ENCODE measurements at regions not wholly inside any gene's neighbourhood (a gene's known extent, or its start where the extent isn't known, plus 50 kb on each side); places are given as distances from the start of the nearest gene placed in this dataset.

DNA sequence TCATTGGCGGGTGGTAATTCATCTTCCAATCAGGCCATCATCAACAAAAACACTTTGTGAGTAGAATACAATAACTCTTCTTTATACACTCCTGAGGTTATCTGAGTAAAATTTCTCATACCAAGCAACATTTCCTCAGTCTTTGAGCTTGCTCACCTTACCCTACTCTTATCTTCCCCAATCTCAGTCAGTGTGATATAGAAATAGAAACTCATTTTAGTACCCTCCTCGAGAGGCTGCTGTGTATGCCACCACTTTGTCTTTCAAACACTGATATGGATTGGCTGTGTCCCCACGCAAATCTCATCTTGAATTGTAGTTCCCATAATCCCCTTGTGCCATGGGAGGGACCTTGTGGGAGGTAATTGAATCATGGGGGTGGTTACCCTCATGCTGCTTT is 209.7 kb downstream of the RBM26 start:
- CTCF ChIA-PET, result no interaction called here
- TF ChIP-seq IRF2 (CRISPR knock-in tag; IDR thresholded peaks at IDR 0.05; ENCODE audit: borderline replicate concordance, low read depth) (no peak), RELA (CRISPR knock-in tag; IDR thresholded peaks at IDR 0.05; ENCODE audit: borderline replicate concordance) (no peak), MXD4 (CRISPR knock-in tag; IDR thresholded peaks at IDR 0.05; ENCODE audit: borderline replicate concordance) (no peak), ESRRA (CRISPR knock-in tag; IDR thresholded peaks at IDR 0.05; ENCODE audit: borderline replicate concordance) (no peak)
- TF ChIP-seq, protein P1, sequence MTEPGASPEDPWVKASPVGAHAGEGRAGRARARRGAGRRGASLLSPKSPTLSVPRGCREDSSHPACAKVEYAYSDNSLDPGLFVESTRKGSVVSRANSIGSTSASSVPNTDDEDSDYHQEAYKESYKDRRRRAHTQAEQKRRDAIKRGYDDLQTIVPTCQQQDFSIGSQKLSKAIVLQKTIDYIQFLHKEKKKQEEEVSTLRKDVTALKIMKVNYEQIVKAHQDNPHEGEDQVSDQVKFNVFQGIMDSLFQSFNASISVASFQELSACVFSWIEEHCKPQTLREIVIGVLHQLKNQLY (CRISPR knock-in tag; IDR thresholded peaks at IDR 0.05), result no peak
- TF ChIP-seq, protein P2, sequence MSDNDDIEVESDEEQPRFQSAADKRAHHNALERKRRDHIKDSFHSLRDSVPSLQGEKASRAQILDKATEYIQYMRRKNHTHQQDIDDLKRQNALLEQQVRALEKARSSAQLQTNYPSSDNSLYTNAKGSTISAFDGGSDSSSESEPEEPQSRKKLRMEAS (CRISPR knock-in tag; IDR thresholded peaks at IDR 0.05), result no peak
- H3K27ac Mint-ChIP-seq, result no peak overlapping the region

DNA sequence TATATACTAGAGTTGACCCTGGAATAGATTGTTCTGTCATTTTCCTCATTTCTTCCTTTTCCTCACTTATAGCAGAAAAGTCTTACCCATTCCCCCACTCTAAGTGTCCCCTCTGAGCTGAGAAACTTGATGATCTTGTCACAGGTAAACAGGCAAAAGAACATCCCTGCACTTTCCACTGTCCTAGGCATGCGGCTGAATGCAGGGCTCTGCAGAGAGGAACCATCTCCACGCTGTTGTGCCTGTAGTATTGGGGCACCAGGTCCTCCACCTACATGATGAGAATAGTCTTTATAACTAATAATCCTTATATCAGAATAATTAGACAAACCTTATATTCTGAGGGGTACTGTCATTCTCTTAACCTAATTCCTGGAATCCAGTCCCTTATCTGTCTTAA is 211.3 kb downstream of the RBM26 start:
- Mint-ChIP-seq H3K27ac (no peak overlapping the region), H3K27me3 (ENCODE audit: low read depth) (no peaks in the 10 kb centered on the region), H3K36me3 (no peaks in the 10 kb centered on the region), H3K4me1 (peaks cover 26% of the 10 kb centered on the region), H3K4me3 (no peak overlapping the region), H3K9me3 (no peaks in the 10 kb centered on the region)
- no peak for ATAC-seq
- no peak for DNase-seq (ENCODE audit: low spot score)
- no peak for TF ChIP-seq ZNF121 (CRISPR knock-in tag; IDR thresholded peaks at IDR 0.05)
- no peak for TF ChIP-seq ETV6 (CRISPR knock-in tag; IDR thresholded peaks at IDR 0.05)
- TF ChIP-seq MYBL2 (CRISPR knock-in tag; IDR thresholded peaks at IDR 0.05), result no peak
- TF ChIP-seq PRRX2 (CRISPR knock-in tag; IDR thresholded peaks at IDR 0.05), result no peak
- no peak for TF ChIP-seq HMGA2 (CRISPR knock-in tag; IDR thresholded peaks at IDR 0.05)
- no peak for TF ChIP-seq GRHL2 (CRISPR knock-in tag; IDR thresholded peaks at IDR 0.05; ENCODE audit: insufficient replicate concordance, severe bottlenecking)
- TF ChIP-seq EMX1 (CRISPR knock-in tag; IDR thresholded peaks at IDR 0.05), result no peak
- TF ChIP-seq SMAD4 (CRISPR knock-in tag; IDR thresholded peaks at IDR 0.05), result no peak
- ChIA-PET CTCF (no interaction called here), POLR2A (no interaction called here)

More for the DNA sequence above, 209.7 kb downstream of the RBM26 start:
- H3K27me3 Mint-ChIP-seq (ENCODE audit: low read depth), result no peaks in the 10 kb centered on the region
- DNase-seq (ENCODE audit: low spot score) (no peak), ATAC-seq (no peak)
- H3K9me3 Mint-ChIP-seq, result peaks cover 14% of the 10 kb centered on the region
- H3K4me3 Mint-ChIP-seq, result no peak overlapping the region
- POLR2A ChIA-PET, result no interaction called here
- no peaks in the 10 kb centered on the region for H3K36me3 Mint-ChIP-seq
- peaks cover 19% of the 10 kb centered on the region for H3K4me1 Mint-ChIP-seq

DNA sequence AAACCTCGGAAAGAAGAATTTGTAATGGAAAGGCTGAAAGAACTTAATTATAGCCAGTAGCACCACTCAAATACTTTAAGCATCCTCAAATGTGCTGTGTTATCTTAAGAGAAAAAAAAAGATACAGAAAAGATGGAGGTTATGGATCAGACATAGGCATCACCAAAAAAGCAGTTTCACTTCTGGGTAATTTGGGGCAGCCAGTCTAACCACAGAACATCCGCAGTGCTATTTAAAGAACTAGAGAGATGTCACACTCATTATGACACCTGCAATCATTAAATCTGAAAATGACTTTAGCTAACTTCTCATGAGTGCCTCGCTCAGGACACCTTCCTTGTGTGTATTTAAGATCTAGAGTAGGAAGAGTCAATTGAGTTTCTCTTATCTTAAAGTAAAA is 211.8 kb downstream of the RBM26 start:
- peaks cover 26% of the 10 kb centered on the region for H3K4me1 Mint-ChIP-seq
- ATAC-seq, result no peak
- no peak for TF ChIP-seq OVOL2 (CRISPR knock-in tag; IDR thresholded peaks at IDR 0.05; ENCODE audit: borderline replicate concordance)
- no peak overlapping the region for H3K27ac Mint-ChIP-seq
- H3K4me3 Mint-ChIP-seq, result no peak overlapping the region
- ChIA-PET POLR2A (no interaction called here), CTCF (no interaction called here)
- no peaks in the 10 kb centered on the region for H3K27me3 Mint-ChIP-seq (ENCODE audit: low read depth)
- DNase-seq (ENCODE audit: low spot score), result no peak
- H3K9me3 Mint-ChIP-seq, result no peaks in the 10 kb centered on the region
- no peaks in the 10 kb centered on the region for H3K36me3 Mint-ChIP-seq

DNA sequence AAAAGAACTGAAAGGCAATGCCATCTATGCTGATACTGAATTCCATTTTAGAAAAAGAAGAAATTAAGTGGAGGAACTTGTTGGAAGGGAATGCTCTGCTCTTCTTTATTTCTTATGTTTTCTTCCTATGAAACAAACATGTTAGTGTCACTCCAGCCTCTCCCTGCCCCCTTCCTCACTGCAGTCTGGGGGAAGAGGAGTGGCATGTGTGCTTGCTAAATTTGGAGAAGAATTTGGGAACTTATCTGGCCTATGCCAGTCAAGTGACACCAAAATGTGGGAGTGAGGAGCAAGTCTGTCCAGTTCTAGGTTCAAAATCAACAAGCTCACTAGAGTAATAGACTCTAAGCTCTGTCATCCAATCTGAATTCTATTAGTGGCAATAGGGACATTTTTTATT is 214.6 kb downstream of the RBM26 start:
- ATAC-seq (no peak), DNase-seq (ENCODE audit: low spot score) (no peak)
- H3K27me3 Mint-ChIP-seq (ENCODE audit: low read depth), result no peaks in the 10 kb centered on the region
- H3K9me3 Mint-ChIP-seq, result no peaks in the 10 kb centered on the region
- ChIA-PET CTCF (no interaction called here), POLR2A (no interaction called here)
- peaks cover 6% of the 10 kb centered on the region for H3K4me1 Mint-ChIP-seq
- H3K36me3 Mint-ChIP-seq, result no peaks in the 10 kb centered on the region
- no peak overlapping the region for H3K27ac Mint-ChIP-seq
- H3K4me3 Mint-ChIP-seq, result no peak overlapping the region
- no peak for TF ChIP-seq ZNF138 (CRISPR knock-in tag; conservative IDR thresholded peaks at IDR 0.05)
- TF ChIP-seq FOXK1 (CRISPR knock-in tag; IDR thresholded peaks at IDR 0.05), result no peak
- TF ChIP-seq, protein P3, sequence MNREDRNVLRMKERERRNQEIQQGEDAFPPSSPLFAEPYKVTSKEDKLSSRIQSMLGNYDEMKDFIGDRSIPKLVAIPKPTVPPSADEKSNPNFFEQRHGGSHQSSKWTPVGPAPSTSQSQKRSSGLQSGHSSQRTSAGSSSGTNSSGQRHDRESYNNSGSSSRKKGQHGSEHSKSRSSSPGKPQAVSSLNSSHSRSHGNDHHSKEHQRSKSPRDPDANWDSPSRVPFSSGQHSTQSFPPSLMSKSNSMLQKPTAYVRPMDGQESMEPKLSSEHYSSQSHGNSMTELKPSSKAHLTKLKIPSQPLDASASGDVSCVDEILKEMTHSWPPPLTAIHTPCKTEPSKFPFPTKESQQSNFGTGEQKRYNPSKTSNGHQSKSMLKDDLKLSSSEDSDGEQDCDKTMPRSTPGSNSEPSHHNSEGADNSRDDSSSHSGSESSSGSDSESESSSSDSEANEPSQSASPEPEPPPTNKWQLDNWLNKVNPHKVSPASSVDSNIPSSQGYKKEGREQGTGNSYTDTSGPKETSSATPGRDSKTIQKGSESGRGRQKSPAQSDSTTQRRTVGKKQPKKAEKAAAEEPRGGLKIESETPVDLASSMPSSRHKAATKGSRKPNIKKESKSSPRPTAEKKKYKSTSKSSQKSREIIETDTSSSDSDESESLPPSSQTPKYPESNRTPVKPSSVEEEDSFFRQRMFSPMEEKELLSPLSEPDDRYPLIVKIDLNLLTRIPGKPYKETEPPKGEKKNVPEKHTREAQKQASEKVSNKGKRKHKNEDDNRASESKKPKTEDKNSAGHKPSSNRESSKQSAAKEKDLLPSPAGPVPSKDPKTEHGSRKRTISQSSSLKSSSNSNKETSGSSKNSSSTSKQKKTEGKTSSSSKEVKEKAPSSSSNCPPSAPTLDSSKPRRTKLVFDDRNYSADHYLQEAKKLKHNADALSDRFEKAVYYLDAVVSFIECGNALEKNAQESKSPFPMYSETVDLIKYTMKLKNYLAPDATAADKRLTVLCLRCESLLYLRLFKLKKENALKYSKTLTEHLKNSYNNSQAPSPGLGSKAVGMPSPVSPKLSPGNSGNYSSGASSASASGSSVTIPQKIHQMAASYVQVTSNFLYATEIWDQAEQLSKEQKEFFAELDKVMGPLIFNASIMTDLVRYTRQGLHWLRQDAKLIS (CRISPR knock-in tag; IDR thresholded peaks at IDR 0.05; ENCODE audit: borderline replicate concordance), result no peak
- no peak for TF ChIP-seq NFE2L1 (CRISPR knock-in tag; IDR thresholded peaks at IDR 0.05)
- TF ChIP-seq, protein P2 (CRISPR knock-in tag; IDR thresholded peaks at IDR 0.05), result no peak
- no peak for TF ChIP-seq FOXP1 (CRISPR knock-in tag; IDR thresholded peaks at IDR 0.05; ENCODE audit: borderline replicate concordance)
- no peak for TF ChIP-seq OVOL2 (CRISPR knock-in tag; IDR thresholded peaks at IDR 0.05; ENCODE audit: borderline replicate concordance)
- TF ChIP-seq, protein P4, sequence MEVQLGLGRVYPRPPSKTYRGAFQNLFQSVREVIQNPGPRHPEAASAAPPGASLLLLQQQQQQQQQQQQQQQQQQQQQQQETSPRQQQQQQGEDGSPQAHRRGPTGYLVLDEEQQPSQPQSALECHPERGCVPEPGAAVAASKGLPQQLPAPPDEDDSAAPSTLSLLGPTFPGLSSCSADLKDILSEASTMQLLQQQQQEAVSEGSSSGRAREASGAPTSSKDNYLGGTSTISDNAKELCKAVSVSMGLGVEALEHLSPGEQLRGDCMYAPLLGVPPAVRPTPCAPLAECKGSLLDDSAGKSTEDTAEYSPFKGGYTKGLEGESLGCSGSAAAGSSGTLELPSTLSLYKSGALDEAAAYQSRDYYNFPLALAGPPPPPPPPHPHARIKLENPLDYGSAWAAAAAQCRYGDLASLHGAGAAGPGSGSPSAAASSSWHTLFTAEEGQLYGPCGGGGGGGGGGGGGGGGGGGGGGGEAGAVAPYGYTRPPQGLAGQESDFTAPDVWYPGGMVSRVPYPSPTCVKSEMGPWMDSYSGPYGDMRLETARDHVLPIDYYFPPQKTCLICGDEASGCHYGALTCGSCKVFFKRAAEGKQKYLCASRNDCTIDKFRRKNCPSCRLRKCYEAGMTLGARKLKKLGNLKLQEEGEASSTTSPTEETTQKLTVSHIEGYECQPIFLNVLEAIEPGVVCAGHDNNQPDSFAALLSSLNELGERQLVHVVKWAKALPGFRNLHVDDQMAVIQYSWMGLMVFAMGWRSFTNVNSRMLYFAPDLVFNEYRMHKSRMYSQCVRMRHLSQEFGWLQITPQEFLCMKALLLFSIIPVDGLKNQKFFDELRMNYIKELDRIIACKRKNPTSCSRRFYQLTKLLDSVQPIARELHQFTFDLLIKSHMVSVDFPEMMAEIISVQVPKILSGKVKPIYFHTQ (CRISPR knock-in tag; IDR thresholded peaks at IDR 0.05), result no peak
- TF ChIP-seq RELA (CRISPR knock-in tag; IDR thresholded peaks at IDR 0.05; ENCODE audit: borderline replicate concordance), result no peak
- TF ChIP-seq, protein P5, sequence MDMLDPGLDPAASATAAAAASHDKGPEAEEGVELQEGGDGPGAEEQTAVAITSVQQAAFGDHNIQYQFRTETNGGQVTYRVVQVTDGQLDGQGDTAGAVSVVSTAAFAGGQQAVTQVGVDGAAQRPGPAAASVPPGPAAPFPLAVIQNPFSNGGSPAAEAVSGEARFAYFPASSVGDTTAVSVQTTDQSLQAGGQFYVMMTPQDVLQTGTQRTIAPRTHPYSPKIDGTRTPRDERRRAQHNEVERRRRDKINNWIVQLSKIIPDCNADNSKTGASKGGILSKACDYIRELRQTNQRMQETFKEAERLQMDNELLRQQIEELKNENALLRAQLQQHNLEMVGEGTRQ (CRISPR knock-in tag; IDR thresholded peaks at IDR 0.05), result no peak
- no peak for TF ChIP-seq GTF2I (CRISPR knock-in tag; conservative IDR thresholded peaks at IDR 0.05)
